ENCODE measurements at regions not wholly inside any gene's neighbourhood (a gene's known extent, or its start where the extent isn't known, plus 50 kb on each side); places are given as distances from the start of the nearest gene placed in this dataset.

- DNase-seq (ENCODE audit: low spot score in 2 of 2): no peak
- intact Hi-C loops (cut with DNase I; ENCODE audit: low total_unique reads): no loop called here
- 55 to 63% methylated on average over 2 of the region's 2 CpGs for WGBS, 2 donors
- H3K4me3 ChIP-seq (ENCODE audit: low read depth, poor library complexity, severe bottlenecking): no peak overlapping the region
- TF ChIP-seq POLR2A (IDR thresholded peaks at IDR 0.05) (no peak), CTCF (IDR thresholded peaks at IDR 0.05) (no peak)
Measured at GRCh38 chr10:14381475-14381874, 50.8 kb upstream of the FRMD4A start.

DNA sequence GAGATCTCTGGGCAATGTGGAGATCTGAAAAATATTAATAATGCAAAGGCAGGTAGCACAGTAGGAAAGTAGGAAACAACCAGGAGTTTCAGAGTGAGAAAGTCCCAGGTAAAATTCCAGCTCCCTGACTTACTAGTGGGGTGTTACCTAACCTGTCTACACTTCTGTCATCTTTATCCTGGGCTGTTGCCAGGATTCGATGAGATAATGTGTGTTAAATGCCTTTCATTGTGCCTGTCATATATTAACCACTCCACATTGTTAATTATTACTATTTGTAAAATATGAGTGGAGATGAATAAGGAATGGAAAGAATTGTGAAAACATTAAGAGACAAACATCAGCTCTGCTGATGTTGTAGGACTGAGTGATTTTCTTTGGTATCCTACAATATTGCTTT is 50.0 kb upstream of the FRMD4A start:
- no peak for DNase-seq (ENCODE audit: low spot score in 2 of 2)
- intact Hi-C loops (cut with DNase I; ENCODE audit: low total_unique reads): no loop called here
- TF ChIP-seq POLR2A (IDR thresholded peaks at IDR 0.05) (no peak), CTCF (IDR thresholded peaks at IDR 0.05) (no peak)
- no peak overlapping the region for H3K4me3 ChIP-seq (ENCODE audit: low read depth, poor library complexity, severe bottlenecking)
- WGBS, 2 donors: 37 to 40% methylated on average over 1 of the region's 1 CpG

MicroRNAs in the stretch of these regions (microRNA counts, 767-probe panel; counts per million panel counts)
- 0 to 358 counts per million in 2 donors for microRNA hsa-miR-1265

Small RNA genes in the stretch of these regions (microRNA-seq; reads per million reads assigned to microRNA genes)
- gene MIR1265 (ENCODE audit: borderline number of aligned reads in 1 of 2, borderline replicate concordance in 2 of 2) (0 reads per million in 2 donors), gene MIR4293 (ENCODE audit: borderline number of aligned reads in 1 of 2, borderline replicate concordance in 2 of 2) (0 reads per million in 2 donors)

Measured in lower leg skin (tissue), 4 donors.